NCI-H345 treated with DMSO at 0.1 percent for 48 hours (cell line): ENCODE measurements at regions not wholly inside any gene's neighbourhood (a gene's known extent, or its start where the extent isn't known, plus 50 kb on each side); places are given as distances from the start of the nearest gene placed in this dataset.
A peak's percentile ranks its signal among the peaks of the same experiment; 100 is the strongest.
"Not testable (repeated sequence)": the region's sequence is repeated elsewhere in the genome, so short reads cannot be mapped to it uniquely, and the experiment has no call there.

ENCODE experiments used
- DNase-seq: peaks from one replicate; lab custom pipeline; 2025; ENCODE audit not compliant: unreplicated experiment; lab: John Stamatoyannopoulos, UW

- DNase-seq: no peak
Measured at GRCh38 chrX:8027827-8028226, 100.6 kb upstream of the PNPLA4 start.

- DNase-seq: no peak
Measured at GRCh38 chrX:8025705-8026104, 98.5 kb upstream of the PNPLA4 start.

GRCh38 chrX:8018934-8019333 is 91.7 kb upstream of the PNPLA4 start:
- DNase-seq: no peak

GRCh38 chrX:8010105-8010504 is 82.9 kb upstream of the PNPLA4 start:
- DNase-seq: no peak

- no peak for DNase-seq
Measured at GRCh38 chrX:8005678-8006347, 78.6 kb upstream of the PNPLA4 start.

- DNase-seq: no peak
Measured at GRCh38 chrX:8003147-8003883, 76.1 kb upstream of the PNPLA4 start.

- DNase-seq: no peak
Measured at GRCh38 chrX:7996851-7997250, 69.6 kb upstream of the PNPLA4 start.

GRCh38 chrX:7996414-7996813 is 69.2 kb upstream of the PNPLA4 start:
- DNase-seq: peak; percentile 2

GRCh38 chrX:7993873-7994272 is 66.7 kb upstream of the PNPLA4 start:
- no peak for DNase-seq

GRCh38 chrX:7988013-7988759 is 61.0 kb upstream of the PNPLA4 start:
- DNase-seq: not testable (repeated sequence)

- no peak for DNase-seq
Measured at GRCh38 chrX:7987160-7988012, 60.2 kb upstream of the PNPLA4 start.

- DNase-seq: not testable (repeated sequence)
Measured at GRCh38 chrX:7986738-7987137, 59.5 kb upstream of the PNPLA4 start.

GRCh38 chrX:7985568-7985967 is 58.4 kb upstream of the PNPLA4 start:
- DNase-seq: no peak

- no peak for DNase-seq
Measured at GRCh38 chrX:7983581-7983980, 56.4 kb upstream of the PNPLA4 start.
